ENCODE measurements at regions not wholly inside any gene's neighbourhood (a gene's known extent, or its start where the extent isn't known, plus 50 kb on each side); places are given as distances from the start of the nearest gene placed in this dataset.

- no peak for TF ChIP-seq EZH2 (IDR thresholded peaks at IDR 0.05)
- TF ChIP-seq POLR2AphosphoS5 (IDR thresholded peaks at IDR 0.05; ENCODE audit: borderline replicate concordance, low read depth, low read length) = no peak
These were observed 92.8 kb upstream of the KCND2 start for GRCh38 chr7:120180221-120180620.
